Smooth muscle cell of the brain vasculature (primary cell): ENCODE measurements at regions not wholly inside any gene's neighbourhood (a gene's known extent, or its start where the extent isn't known, plus 50 kb on each side); places are given as distances from the start of the nearest gene placed in this dataset.
"Not testable (repeated sequence)": the region's sequence is repeated elsewhere in the genome, so short reads cannot be mapped to it uniquely, and the experiment has no call there.

Source experiments
- DNase-seq: peaks from one replicate; pipeline ENCODE4 v3.0.0-alpha.2; 2012; ENCODE audit warnings: low read depth, low spot score

DNA sequence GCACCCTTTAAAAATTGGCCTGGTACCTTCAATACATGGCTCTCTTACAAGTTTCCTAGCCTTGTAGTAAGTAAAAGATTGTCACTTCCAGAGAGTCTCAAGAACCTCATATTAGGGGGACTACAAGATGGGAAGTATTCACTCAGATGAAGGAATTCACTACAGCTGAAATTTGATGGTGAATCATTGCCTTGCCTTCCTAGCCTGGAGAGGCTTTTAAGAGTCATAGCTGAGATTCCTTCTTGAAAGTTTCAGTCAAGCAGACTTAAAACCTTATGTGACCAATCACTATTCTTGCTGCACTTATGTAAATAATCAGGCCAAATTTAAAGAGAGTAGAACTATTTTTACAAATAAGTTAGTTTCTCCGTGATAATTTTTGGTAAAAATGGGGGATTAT is 451.6 kb downstream of the TRHDE start:
- no peak for DNase-seq

DNA sequence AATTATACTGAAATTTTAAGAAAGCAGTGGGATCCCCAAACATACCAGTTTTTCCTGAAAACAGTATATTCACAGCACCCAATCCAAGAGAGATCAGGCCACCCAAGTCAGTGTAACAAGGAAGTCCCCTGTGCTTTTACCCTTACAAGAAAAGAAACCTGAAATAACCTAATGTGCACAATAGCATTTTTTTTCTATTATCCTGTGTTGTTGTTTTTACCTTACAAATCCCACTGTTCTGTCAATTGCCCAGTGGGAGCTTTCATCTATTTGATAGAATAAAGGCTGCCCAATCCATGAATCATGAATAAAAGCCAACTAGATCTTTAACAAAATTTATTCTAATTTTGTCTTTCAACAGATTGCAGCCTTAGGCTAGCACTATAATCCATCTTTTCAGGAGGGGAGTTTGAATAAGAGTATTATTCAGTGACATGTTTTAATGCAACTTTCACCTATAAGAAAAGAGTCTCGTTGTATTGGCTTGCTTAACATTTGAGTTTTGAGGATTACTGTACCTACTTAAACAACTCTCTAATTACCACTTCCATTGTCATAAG is 457.4 kb downstream of the TRHDE start:
- no peak for DNase-seq

- DNase-seq = no peak
Measured at GRCh38 chr12:72734581-72734980, 462.4 kb downstream of the TRHDE start.

- no peak for DNase-seq
Measured at GRCh38 chr12:72738811-72739210, 466.6 kb downstream of the TRHDE start.

DNA sequence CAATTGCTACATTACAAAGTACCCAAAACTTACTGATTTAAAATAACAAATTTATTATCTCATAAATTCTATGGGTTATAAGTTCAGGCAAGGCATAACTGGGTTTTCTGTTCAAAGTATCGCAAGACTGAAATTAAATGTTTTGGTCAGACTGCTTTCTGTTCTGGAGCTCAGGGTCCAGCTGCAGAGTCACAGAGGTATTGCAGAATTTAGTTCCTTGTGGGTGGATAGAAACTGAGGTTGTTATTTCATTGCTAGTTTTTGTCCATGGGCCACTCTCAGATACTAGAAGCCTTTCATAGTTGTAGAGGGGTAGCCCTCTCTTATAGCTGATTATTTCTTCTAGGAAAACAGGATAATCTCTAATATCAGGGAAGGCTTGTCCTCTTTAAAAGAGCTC is 467.9 kb downstream of the TRHDE start:
- no peak for DNase-seq

DNA sequence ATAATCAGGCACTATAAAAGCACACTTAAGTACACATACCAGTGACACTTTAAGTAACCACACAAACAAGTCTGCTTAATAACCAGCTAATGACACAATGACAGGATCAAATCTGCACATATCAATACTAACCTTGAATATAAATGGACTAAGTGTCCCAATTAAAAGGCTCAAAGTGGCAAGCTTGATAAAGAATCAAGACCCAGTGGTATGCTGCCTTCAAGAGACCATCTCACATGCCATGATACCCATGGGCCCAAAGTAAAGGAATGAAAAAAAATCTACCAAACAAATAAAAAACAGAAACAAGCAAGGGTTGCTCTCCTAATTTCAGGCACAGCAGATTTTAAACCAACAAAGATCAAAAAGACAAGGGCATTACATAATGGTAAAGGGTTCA is 470.4 kb downstream of the TRHDE start:
- DNase-seq = no peak

DNA sequence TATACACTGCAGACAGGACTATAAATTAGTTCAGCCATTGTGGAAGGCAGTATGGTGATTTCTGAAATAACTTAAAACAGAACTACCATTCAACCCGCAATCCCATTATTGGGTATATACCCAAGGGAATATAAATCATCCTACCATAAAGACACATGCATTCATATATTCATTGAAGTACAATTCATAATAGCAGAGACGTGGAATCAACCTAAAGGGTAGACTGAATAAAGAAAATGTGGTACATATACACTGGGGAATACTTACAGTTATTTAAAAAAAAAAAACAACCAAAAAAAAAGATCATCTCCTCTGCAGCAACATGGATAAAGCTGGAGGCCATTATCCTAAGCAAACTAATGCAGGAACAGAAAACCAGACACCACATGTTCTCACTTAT is 473.9 kb downstream of the TRHDE start:
- no peak for DNase-seq

DNA sequence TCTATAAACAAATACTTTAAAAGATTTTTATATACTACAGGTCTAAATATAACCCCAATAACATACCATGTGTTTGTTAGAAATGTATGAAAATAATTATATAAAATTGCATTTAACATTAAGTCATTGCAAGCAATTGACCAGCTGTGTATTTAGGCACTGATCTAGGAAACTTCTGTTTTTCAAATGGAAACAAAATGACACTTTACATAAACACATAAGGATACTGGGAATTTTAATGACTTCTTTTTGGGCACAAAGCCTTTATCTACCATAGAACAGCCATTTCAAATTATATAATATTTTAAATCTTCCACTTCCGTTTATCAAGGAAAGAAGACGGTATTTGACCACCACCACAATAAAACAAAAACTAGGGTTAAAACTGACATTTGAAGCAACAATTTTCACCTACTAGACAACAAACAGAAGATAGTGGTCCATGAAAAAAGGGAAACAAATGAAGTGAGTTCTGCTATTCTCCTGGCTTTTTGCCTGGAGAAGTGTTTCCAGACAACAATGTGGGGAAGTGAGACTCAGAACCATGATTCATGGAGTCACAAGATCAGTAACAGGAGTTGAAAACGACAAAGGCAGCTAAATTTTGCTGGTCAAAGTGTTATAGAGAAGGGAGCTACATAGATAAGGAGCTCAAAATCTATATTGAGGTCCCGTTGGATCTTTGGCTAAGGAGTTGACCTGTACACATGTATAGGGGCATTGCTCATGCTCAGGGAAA is 475.1 kb downstream of the TRHDE start:
- no peak for DNase-seq

DNA sequence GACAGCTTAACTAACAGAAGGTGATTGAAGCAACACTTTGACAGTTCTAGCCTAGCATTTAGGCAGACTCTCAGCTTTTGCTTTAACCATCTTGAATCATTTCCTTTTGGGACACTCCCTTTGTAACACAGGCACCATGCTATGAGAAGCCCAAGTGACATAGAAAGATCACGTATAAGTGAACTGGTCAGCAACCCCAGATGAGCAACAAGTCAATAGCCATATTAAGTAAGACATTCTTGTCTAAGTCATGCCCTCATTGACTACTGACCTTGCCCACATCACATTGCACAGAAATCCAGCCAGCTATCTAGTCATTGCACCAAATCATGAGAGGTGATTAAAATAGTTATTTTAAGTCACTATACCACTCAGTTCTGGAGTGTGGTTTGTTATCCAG is 476.8 kb downstream of the TRHDE start:
- no peak for DNase-seq

DNA sequence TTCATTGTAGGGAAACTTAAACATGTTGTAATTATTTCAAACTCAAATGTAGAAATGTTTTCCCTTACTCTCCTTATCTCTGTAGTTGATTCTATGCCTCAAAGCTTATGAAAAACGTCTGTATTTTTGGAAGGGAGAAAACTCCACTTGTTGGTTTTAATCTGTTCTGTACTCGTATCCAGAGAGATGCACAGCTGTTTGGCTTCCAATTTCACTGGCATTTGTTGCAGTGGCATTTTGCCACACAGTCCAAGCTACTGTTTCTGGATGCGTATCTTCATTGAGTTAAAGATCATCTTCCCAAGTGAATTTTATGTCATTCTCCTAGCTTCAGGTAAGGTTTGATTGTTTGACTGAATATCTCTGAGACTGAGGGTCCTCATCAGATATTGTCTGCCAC is 481.4 kb downstream of the TRHDE start:
- no peak for DNase-seq

DNA sequence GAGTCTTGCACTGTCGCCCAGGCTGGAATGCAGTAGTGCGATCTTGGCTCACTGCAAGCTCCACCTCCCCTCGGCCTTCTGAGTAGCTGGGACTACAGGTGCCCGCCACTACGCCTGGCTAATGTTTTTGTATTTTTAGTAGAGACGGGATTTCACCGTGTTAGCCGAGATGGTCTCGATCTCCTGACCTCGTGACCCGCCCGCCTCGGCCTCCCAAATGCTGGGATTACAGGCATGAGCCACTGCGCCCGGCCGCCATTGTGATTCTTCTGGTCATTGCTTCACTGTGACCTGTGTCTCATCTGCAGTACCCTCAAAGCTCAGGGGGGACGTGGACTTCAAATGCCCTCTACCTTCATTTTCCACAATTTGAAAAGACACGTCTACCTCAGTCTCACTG is 481.9 kb downstream of the TRHDE start:
- DNase-seq = not testable (repeated sequence)

GRCh38 chr12:72766517-72766916 is 494.3 kb downstream of the TRHDE start:
- DNase-seq = no peak

GRCh38 chr12:72774023-72774422 is 501.9 kb downstream of the TRHDE start:
- DNase-seq = no peak

- no peak for DNase-seq
Measured at GRCh38 chr12:72777806-72778205, 505.6 kb downstream of the TRHDE start.

DNA sequence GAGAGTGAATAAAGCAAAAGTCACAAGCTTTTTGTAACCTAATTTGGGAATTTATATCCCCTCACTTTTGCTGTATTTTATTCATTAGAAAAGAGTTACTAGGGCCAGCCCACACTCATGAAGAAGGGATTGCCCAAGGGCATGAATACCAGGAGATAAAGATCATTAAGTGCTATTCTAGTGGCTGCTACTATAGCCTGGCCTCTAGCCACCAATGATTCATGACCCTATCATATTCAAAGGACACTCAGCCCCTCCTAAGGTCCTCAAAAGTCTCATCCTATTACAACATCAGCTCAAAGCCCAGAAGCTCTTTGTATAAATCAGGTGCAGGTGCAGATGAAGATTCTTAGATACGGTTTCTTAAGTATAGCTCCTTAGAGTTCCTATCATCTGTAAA is 518.1 kb downstream of the TRHDE start:
- no peak for DNase-seq

GRCh38 chr12:72792889-72793288 is 520.7 kb downstream of the TRHDE start:
- no peak for DNase-seq

GRCh38 chr12:72793796-72794195 is 521.6 kb downstream of the TRHDE start:
- DNase-seq = no peak

DNA sequence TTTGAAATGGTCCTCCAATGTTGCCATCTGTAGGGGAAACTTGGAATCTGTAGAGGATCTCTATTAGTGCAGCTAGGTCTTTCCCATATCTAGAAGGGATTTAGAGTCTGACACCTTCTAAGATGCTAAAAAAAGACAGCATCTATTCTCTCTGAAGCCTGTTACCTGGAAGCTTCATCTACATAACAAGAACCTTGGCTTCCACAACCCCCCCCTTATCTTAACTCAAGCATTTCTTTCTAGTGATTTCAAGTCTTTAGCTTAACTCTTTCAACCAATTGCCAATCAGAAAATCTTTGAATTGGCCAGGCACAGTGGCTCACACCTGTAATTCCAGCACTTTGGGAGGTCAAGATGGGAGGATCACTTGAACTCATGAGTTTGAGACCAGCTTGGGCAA is 543.3 kb downstream of the TRHDE start:
- no peak for DNase-seq

- no peak for DNase-seq
Measured at GRCh38 chr12:72828662-72829324, 556.6 kb downstream of the TRHDE start.

- no peak for DNase-seq
Measured at GRCh38 chr12:72829838-72830237, 557.7 kb downstream of the TRHDE start.

DNA sequence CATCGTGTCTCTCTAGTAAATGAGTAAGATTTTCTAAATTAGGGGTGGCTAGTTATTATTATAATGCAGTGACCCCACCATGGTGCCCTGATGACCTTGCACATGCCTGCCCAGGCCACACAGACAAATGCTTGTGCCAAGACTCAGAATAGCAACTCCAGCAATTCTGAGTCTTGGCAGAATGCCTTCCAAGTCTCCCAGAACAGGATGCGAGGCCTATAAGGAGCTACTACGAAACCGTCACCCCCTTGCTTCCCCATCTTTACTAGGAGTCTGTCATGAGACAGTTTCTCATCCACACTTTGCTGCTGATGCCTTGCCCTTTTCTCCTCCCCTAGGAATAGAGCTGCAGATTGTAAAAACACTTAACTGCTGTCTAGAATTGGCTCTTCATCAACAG is 559.9 kb downstream of the TRHDE start:
- no peak for DNase-seq

GRCh38 chr12:72836194-72836593 is 564.0 kb downstream of the TRHDE start:
- DNase-seq = no peak

GRCh38 chr12:72839696-72840095 is 567.5 kb downstream of the TRHDE start:
- no peak for DNase-seq
